Renal pelvis (tissue), 1 donor: ENCODE measurements at regions not wholly inside any gene's neighbourhood (a gene's known extent, or its start where the extent isn't known, plus 50 kb on each side); places are given as distances from the start of the nearest gene placed in this dataset.
"Not testable (repeated sequence)": the region's sequence is repeated elsewhere in the genome, so short reads cannot be mapped to it uniquely, and the experiment has no call there.

Experiments
- DNase-seq: peaks from one replicate; pipeline ENCODE4 v3.0.0-alpha.2; 2013

- no peak for DNase-seq
These were observed 824.8 kb upstream of the GALNTL6 start for GRCh38 chr4:170988446-170988845.

GRCh38 chr4:170979736-170980135 is 833.5 kb upstream of the GALNTL6 start:
- DNase-seq: no peak

- DNase-seq: no peak
These were observed 834.2 kb upstream of the GALNTL6 start for GRCh38 chr4:170978990-170979389.

GRCh38 chr4:170949084-170949483 is 859.3 kb upstream of the AADAT start:
- DNase-seq: no peak

GRCh38 chr4:170940043-170940724 is 850.4 kb upstream of the AADAT start:
- DNase-seq: no peak

- DNase-seq: no peak
These were observed 848.8 kb upstream of the AADAT start for GRCh38 chr4:170938588-170938987.

- peak; percentile 9 for DNase-seq
These were observed 841.6 kb upstream of the AADAT start for GRCh38 chr4:170931321-170931720.

GRCh38 chr4:170888660-170889059 is 798.9 kb upstream of the AADAT start:
- DNase-seq: no peak

GRCh38 chr4:170887396-170887795 is 797.6 kb upstream of the AADAT start:
- DNase-seq: no peak

GRCh38 chr4:170884969-170885570 is 795.3 kb upstream of the AADAT start:
- no peak for DNase-seq

GRCh38 chr4:170881646-170882045 is 791.9 kb upstream of the AADAT start:
- not testable (repeated sequence) for DNase-seq

- no peak for DNase-seq
These were observed 786.1 kb upstream of the AADAT start for GRCh38 chr4:170875868-170876267.

GRCh38 chr4:170872794-170873193 is 783.0 kb upstream of the AADAT start:
- DNase-seq: no peak

- no peak for DNase-seq
These were observed 778.4 kb upstream of the AADAT start for GRCh38 chr4:170868170-170868569.

- DNase-seq: no peak
These were observed 764.3 kb upstream of the AADAT start for GRCh38 chr4:170854097-170854496.

- peak; percentile 14 for DNase-seq
These were observed 763.8 kb upstream of the AADAT start for GRCh38 chr4:170853422-170854021.

GRCh38 chr4:170849969-170850368 is 760.2 kb upstream of the AADAT start:
- DNase-seq: no peak

- no peak for DNase-seq
These were observed 738.0 kb upstream of the AADAT start for GRCh38 chr4:170827562-170828274.

- DNase-seq: no peak
These were observed 729.0 kb upstream of the AADAT start for GRCh38 chr4:170818786-170819185.

- DNase-seq: no peak
These were observed 715.6 kb upstream of the AADAT start for GRCh38 chr4:170805352-170805751.

GRCh38 chr4:170804930-170805329 is 715.2 kb upstream of the AADAT start:
- DNase-seq: no peak

- no peak for DNase-seq
These were observed 713.7 kb upstream of the AADAT start for GRCh38 chr4:170803492-170803891.

GRCh38 chr4:170801771-170802170 is 712.0 kb upstream of the AADAT start:
- DNase-seq: no peak
